ENCODE measurements at regions not wholly inside any gene's neighbourhood (a gene's known extent, or its start where the extent isn't known, plus 50 kb on each side); places are given as distances from the start of the nearest gene placed in this dataset.
"Not testable (repeated sequence)": the region's sequence is repeated elsewhere in the genome, so short reads cannot be mapped to it uniquely, and the experiment has no call there.

- DNase-seq = not testable (repeated sequence)
Measured at GRCh38 chr13:109702030-109702597, 84.3 kb downstream of the IRS2 start.

DNA sequence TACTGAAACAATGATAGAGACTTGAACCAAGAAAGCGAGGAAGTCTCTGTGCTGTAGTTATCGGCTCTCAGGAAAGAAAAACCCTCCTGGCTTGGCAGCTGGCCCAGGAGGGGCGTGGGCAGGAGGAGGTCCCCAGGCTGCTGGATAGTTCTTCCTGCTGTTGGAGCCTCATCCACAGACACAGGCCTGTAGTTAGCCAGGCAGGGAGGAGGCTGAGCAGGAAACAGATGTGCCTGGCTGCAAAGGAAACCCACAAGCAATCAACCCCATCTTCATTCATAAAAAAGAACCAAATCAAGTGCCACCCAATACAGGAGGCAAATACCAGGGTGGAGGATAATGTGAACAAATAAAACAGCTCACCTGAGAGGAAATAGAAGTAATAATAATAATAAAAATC lies 86.2 kb downstream of the IRS2 start:
- no peak for DNase-seq

- DNase-seq = no peak
Measured at GRCh38 chr13:109699628-109700071, 86.7 kb downstream of the IRS2 start.

DNA sequence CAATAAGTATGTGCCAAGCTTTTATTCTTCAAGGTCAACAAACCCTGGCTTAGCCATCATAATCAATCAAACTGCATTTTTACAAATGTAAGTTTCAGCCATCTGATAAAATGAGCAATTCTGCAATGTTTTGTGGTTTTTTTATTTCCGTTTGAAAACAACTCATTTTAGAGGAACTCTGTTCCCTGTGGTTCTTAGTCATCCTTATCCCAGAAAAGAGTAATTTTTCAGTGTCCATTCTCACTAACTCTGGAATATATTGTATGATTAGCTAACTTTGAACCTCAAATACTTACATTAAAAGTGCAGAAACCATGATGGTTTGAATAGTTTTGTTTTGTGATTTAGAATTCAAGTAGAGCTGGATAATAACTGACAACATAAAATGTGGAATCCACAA lies 87.6 kb downstream of the IRS2 start:
- DNase-seq = no peak

DNA sequence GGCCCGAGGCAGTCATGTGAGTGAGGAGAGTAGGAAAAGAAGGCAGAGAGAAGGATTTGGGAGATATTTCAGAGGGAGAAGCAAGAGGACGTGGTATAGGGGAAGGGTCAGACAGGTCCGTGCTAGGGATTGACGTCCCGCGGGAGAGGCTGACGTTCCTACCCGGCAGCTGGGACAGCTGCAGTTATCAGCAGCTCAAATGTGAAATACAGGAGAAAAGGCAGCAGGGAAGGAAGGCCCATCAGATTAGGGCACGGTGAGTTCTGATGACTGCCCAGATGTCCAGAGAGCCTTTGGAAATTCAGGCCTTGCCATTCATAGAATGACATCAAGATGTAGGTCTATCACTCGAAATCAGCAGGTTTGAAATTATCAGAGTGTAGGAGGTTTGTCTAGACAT lies 88.4 kb downstream of the IRS2 start:
- DNase-seq = no peak

DNA sequence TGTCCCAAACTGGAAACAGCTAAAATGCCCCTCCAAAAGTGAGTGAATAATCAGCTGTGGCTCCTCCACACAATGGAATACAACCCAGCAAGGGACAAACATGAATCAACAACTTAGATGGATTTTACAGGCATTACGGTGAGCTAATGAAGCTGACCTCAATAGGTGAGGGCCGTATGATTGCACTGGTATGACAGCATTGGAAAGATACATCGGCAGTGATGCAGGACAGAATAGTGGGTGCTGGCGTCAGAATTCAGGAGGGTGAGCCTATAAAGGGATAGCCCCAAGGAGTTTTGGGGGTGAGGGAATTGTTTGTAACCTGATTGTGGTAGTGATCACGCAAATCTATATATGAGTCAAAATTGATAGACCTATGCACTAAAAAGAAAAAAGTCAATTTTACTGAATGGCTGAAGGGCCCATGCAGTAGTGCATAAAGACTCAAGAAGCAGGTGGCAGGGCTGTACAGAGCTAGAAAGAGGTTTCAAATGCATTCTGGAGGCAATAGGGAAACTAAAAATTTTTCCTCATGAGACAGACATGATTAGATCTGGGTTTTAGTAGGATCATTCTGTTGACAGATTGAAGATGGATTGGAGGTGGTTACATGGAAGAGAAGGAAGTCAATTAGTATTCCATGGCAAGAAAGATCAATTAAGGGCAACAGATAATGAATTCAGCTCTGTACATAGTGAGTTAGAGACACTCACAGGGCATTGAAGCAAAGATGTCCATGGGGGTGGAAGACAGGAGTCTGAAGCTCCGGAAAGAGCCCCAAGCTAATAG lies 90.8 kb downstream of the IRS2 start:
- DNase-seq = no peak

GRCh38 chr13:109694972-109695371 lies 91.4 kb downstream of the IRS2 start:
- DNase-seq = no peak

- no peak for DNase-seq
Measured at GRCh38 chr13:109693213-109693612, 93.2 kb downstream of the IRS2 start.

DNA sequence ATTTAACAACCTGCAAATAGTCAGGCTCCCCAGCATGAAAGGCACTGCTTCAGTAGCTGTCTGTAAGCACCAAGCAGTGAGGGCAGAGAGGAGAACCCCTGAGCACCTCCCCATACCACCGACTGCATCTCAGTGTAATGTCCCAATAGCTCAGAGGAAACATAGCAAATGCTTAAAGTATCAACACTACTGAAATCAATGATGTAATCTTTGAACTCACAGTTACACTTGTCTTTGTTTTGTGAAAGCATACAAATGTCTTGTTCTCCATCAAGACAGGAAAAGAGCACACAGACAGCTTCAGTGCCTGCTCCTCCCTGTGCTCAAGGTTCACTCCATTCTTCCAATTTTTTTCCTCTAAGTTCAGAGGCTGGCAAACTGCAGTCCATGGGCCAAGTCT lies 94.7 kb downstream of the IRS2 start:
- DNase-seq = no peak

DNA sequence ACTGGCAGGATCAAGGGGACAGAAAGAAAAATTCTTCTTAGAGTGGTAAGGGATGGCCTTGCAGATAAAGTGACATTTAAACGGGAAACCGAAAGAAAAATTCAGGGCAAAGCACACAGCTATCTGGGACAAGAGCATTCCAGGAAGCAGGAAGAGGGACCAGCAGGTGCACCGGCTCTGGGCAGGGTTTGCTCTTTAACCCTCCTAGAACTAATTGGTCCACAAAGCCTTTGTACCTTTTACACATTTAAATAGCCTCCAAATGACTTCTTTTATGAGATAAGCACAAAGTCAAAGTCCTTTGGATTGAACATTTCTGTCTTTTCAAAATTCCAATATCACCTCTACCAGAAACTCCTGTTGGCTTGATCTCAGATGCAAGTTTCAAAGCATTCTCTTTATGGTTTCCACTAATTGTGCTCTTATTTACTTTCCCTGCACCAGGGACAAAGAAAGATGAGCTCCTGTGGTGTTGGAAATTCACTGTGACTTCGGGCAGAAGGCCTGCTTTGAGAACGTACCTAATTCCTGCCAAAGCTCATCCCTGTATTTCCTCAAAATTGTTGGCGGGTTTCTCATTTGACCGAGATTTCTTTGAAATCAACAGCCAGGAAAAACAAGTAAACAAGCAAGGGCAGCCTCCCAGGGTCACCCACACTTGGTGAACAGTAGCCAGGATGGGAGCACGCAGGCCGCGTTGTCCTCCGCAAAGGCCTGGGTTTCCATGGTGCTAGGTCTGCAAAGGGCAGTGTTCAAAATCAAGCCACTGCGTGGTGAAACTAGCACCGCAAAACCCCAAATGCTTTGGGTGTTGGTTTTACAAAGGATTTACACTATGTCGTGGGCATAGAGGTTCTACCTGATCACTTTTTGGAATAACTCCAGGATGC lies 98.6 kb downstream of the IRS2 start:
- no peak for DNase-seq

DNA sequence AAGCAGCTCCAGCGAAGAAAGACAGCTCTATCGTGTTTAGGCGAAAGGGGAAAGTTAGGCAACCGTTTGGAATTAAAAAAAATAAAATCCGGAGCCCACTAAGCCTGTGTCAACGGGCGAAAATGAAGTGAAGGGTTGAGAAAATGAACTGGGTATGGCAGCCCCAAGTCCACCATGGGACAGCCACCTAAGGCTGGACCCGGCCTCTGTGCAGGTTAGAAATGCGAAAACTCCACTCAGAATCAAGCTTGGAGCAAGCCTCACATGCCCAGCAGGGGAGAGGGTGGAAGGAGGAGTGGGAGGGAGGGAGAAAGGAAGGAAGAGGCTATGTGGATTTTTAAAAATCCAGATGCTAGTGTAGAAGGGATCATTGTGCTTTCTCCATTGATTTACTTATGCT lies 101.2 kb downstream of the IRS2 start:
- no peak for DNase-seq

- no peak for DNase-seq
Measured at GRCh38 chr13:109684824-109685202, 101.6 kb downstream of the IRS2 start.

DNA sequence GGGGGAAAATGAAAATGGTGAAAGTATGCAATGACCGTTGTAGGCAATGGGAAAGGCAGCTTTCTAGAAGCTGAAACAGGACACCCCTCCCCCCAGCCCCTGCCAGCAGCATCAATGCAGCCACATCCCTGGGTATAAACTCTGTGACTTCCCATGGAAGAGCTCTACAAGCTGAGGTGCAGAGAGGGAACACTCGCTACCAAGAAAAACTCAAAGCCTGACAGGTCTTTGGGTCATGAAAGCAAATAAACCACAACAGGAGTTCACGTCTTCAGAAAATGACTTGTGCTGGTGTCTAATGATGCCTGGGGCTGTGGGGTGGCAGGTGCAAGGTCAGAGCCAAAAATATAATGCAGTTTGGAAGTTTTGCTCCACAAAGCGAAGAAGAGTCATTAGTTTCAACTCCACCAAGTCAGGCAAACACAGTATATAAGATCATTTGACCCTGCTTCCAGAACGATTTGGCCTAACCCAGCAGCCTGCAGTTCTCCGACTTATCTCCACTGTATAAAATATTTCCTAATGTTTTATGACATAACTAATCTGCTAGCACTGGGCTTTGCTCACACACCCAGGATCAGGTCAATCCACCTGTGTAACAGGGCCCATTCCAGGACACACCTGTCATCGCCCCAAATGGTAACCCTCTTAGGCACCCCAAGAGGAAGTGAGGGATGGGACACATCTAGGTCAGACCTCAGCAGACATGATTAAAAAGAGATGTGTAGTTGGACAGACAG lies 102.1 kb downstream of the IRS2 start:
- DNase-seq = no peak

- DNase-seq = no peak
Measured at GRCh38 chr13:109682534-109683244, 103.7 kb downstream of the IRS2 start.

GRCh38 chr13:109680930-109681329 lies 105.5 kb downstream of the IRS2 start:
- no peak for DNase-seq

DNA sequence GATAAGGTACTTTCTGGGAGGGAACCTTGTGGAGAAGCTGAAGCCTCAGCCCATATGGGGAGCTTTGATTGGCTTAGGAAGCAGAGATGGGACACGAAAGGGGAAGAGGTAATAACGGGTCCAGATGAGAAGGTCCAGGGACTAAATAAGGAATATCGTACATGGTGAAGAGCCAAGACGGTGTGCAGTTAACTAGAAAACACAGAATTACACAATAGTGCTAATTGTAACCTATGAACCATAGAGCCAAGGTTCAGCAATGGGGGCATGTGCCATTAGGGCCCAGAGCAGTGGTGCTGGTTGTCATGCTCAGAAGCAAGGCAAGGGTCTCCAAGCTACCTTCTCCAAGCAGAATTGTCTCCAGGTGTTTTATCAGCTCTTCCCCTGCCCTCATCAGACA lies 106.1 kb downstream of the IRS2 start:
- DNase-seq = no peak

DNA sequence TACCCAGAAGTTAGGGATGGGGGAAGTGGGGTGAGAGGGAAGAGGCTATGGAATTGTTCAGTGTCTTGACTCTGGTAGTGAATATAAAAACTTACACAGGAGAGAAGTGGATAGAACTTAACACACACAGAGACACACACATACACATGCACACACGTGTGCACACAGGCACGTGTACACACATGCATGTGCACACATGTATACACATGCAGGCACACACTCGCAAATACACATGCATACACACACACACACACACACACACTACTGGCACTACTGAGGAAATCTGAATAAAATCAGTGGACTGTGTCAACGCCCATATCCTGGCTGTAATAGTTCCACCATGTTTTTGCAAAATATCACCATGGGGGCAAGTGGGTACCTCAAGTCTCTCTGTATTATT lies 107.9 kb downstream of the IRS2 start:
- no peak for DNase-seq

DNA sequence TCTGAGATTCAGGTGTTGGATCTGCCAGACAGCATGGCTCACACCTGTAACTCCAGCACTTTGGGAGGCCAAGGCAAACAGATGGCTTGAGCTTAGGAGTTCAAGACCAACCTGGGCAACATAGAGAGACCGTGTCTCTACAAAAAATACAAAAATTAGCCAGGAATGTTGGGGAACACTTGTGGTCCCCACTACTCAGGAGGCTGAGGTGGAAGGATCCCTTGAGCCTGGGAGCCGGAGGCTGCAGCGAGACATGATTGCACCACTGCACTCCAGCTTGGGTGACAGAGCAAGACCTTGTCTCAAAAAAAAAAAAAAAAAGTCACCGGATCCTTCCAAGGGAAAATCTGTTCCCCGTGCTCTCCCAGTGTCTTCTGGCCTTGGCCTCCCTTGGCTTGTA lies 109.2 kb downstream of the IRS2 start:
- no peak for DNase-seq

DNA sequence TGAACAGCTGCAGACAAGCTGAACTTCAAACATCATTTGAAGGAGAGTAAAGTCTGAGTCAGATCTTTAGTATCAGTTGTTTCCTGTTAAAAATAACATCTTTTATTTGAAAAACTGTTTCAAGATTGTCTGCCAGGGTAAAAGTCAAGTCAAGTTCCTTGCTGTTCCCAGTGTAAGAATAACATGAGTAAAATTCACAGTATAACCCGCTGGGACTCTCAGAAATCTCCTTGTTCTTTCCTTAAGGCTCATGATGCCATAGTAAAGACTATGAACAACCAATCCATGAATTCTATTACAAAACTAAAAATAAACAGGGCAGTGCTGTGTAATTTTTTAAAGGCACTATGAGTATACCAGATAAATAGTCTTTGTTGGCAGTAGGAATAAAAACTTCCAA lies 112.9 kb downstream of the IRS2 start:
- no peak for DNase-seq

- no peak for DNase-seq
Measured at GRCh38 chr13:109672545-109672944, 113.8 kb downstream of the IRS2 start.

- DNase-seq = no peak
Measured at GRCh38 chr13:109671919-109672318, 114.5 kb downstream of the IRS2 start.

DNA sequence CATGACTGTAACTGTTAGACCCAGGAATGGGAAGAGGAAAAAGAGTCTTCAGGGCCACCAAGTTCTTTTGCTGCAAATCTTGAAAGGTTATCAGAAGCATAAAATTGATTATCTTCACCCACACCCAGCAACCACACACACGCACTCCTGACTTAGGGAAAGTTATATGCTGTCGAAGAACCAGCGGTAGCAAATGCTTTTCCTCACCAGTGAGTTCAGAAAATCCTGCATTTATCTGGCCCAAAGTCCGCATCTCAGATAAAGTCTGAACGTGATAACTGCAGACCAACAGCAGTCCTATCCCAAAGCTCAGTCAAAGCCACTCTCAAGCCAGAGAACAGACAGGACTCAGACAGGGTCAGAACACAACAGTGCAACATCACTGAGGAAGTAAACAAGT lies 115.6 kb downstream of the IRS2 start:
- DNase-seq = no peak

DNA sequence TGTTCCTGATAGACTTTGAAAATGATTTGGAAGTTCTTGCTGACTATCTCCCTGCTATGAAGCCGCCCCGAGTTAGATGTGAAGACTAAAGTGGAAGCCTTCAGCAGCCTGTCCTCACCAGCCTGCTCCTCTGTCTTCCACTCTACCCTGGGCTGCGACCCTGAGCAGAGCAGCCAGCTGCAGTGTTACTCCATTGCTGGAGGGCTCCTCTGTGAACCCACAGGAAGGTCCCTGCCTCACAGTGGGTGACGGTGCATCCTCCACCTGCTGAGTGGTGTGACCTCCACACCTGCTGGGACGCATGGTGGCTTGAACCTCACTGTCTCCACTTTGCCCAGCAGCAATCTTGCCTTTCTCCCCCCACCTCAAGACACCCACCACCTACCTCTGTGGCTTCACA lies 116.4 kb downstream of the IRS2 start:
- DNase-seq = no peak
